NB4 (cell line): ENCODE measurements at regions not wholly inside any gene's neighbourhood (a gene's known extent, or its start where the extent isn't known, plus 50 kb on each side); places are given as distances from the start of the nearest gene placed in this dataset.

ENCODE experiments used
- POLR2A ChIP-seq: IDR thresholded peaks from 2 replicates; pipeline ENCODE4 v1.6.1; 2011; ENCODE audit warnings: mild to moderate bottlenecking; ENCODE audit not compliant: insufficient read length; ENCODE audit errors: extremely low read depth
- TF ChIP-seq, protein P1 (sequence below): IDR thresholded peaks from one replicate; pipeline ENCODE4 v1.5.1; 2012; ENCODE audit warnings: low read depth, low read length
- TF ChIP-seq, protein P2 (sequence below): IDR thresholded peaks from 2 replicates; pipeline ENCODE4 v1.6.1; 2011; ENCODE audit warnings: low read depth, low read length

DNA sequence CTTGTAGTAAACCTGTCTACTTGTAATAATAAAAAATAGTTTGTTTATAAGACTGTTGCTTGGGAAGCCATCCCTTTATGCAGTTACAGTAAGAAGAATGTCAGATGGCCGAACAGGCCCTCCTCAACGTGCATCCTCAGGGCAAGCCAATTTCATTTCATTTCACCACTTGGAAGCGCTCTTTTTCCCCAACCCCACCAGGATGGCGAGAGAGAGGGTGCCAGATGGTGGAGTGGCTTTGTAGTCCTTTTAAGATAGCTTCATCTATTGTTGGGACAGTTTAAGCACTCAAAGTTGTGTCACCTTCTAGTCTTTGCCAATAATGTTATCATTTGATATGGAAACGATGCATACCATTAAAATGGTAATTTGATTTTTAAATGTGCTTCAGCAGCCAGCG, 356.3 kb upstream of the CAMK1G start:
- TF ChIP-seq, protein P1, sequence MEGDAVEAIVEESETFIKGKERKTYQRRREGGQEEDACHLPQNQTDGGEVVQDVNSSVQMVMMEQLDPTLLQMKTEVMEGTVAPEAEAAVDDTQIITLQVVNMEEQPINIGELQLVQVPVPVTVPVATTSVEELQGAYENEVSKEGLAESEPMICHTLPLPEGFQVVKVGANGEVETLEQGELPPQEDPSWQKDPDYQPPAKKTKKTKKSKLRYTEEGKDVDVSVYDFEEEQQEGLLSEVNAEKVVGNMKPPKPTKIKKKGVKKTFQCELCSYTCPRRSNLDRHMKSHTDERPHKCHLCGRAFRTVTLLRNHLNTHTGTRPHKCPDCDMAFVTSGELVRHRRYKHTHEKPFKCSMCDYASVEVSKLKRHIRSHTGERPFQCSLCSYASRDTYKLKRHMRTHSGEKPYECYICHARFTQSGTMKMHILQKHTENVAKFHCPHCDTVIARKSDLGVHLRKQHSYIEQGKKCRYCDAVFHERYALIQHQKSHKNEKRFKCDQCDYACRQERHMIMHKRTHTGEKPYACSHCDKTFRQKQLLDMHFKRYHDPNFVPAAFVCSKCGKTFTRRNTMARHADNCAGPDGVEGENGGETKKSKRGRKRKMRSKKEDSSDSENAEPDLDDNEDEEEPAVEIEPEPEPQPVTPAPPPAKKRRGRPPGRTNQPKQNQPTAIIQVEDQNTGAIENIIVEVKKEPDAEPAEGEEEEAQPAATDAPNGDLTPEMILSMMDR, result no peak
- no peak for TF ChIP-seq POLR2A
- TF ChIP-seq, protein P2, sequence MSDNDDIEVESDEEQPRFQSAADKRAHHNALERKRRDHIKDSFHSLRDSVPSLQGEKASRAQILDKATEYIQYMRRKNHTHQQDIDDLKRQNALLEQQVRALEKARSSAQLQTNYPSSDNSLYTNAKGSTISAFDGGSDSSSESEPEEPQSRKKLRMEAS, result no peak
